OCI-LY3 (cell line): ENCODE measurements at regions not wholly inside any gene's neighbourhood (a gene's known extent, or its start where the extent isn't known, plus 50 kb on each side); places are given as distances from the start of the nearest gene placed in this dataset.

Experiments used
- EZH2phosphoT487 ChIP-seq: fragments of 200-600 bp; shearing (Covaris generic); IDR thresholded peaks from 2 replicates; pipeline ENCODE4 v1.6.1; 2018; ENCODE audit warnings: antibody characterized with exemption, mixed run types, low read depth
- TF ChIP-seq, protein P1 (sequence below): fragments of 200-600, 300-600 bp; sonication (generic); IDR thresholded peaks from 2 replicates; pipeline ENCODE4 v1.5.1; 2014; ENCODE audit warnings: antibody characterized with exemption, low read length, low read depth

DNA sequence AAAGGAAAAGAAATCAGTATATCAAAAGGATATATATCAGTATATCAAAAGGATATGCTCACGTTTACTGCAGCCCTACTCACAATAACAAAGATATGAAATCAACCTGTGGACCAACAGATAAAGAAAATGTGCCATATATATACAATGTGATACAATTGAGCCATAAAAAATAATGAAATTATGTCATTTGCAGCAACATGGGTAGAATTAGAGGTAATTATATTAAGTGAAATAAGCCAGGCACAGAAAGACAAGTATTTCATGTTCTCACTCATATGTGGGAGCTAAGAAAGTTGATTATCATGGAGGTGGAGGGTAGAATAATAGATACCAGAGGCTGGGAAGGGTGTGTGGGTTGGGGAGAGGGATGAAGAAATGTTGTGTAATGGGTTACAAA lies 102.9 kb upstream of the MARCKS start:
- TF ChIP-seq EZH2phosphoT487 = no peak
- TF ChIP-seq, protein P1, sequence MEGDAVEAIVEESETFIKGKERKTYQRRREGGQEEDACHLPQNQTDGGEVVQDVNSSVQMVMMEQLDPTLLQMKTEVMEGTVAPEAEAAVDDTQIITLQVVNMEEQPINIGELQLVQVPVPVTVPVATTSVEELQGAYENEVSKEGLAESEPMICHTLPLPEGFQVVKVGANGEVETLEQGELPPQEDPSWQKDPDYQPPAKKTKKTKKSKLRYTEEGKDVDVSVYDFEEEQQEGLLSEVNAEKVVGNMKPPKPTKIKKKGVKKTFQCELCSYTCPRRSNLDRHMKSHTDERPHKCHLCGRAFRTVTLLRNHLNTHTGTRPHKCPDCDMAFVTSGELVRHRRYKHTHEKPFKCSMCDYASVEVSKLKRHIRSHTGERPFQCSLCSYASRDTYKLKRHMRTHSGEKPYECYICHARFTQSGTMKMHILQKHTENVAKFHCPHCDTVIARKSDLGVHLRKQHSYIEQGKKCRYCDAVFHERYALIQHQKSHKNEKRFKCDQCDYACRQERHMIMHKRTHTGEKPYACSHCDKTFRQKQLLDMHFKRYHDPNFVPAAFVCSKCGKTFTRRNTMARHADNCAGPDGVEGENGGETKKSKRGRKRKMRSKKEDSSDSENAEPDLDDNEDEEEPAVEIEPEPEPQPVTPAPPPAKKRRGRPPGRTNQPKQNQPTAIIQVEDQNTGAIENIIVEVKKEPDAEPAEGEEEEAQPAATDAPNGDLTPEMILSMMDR = no peak
